Activated effector memory CD4-positive, alpha-beta T cell treated with anti-CD3 and anti-CD28 coated beads, Interleukin-2, amount 50 U/mL, for 16 hours (primary cell): ENCODE measurements at regions not wholly inside any gene's neighbourhood (a gene's known extent, or its start where the extent isn't known, plus 50 kb on each side); places are given as distances from the start of the nearest gene placed in this dataset.

ENCODE experiments used
- DNase-seq: peaks from one replicate; pipeline ENCODE4 v3.0.0-alpha.2; 2020

DNA sequence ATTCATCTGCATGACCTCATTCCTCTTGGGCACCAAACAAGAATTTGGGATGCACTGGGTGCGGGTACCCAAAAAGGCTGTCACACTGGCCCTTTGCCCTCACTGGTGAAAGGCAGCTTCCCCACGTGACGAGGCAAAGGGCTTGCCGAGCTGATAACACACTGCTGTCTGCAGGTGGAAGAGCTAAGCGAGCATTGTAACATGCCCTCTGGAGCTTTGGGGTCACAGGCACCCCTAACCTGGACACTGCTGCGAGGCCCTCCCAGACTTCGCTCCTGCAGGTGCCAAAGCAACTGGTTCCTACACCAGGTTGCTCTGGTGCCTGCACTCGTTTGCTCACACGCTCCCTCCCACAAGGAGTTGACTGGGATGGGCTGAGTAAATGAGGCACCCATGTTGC is 1595.7 kb downstream of the HACE1 start:
- DNase-seq, result no peak

GRCh38 chr6:103255132-103255531 is 1604.6 kb downstream of the HACE1 start:
- DNase-seq, result no peak

GRCh38 chr6:103236923-103237322 is 1622.8 kb downstream of the HACE1 start:
- no peak for DNase-seq

GRCh38 chr6:103231181-103231580 is 1628.5 kb downstream of the HACE1 start:
- DNase-seq, result no peak

GRCh38 chr6:103215847-103216246 is 1643.9 kb downstream of the HACE1 start:
- DNase-seq, result no peak

DNA sequence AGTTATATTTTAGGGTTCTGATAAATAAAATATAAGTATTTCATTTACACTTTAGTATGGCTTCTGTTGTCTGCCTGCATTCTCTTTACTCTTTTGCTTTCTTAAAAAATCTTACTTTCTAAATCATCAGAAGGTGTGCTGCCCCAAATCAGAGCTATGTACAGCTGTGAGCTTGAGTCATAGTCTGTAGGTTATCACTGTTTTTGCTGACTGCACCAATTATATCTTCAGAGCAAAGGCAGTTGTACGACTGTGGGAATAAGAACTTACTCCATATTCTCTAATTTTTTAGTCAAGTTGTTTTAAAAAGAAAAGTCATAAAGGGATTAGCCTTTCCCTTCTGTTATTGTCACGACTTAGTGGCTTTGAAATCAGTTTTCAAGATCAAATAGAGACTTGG is 1649.0 kb downstream of the HACE1 start:
- no peak for DNase-seq

DNA sequence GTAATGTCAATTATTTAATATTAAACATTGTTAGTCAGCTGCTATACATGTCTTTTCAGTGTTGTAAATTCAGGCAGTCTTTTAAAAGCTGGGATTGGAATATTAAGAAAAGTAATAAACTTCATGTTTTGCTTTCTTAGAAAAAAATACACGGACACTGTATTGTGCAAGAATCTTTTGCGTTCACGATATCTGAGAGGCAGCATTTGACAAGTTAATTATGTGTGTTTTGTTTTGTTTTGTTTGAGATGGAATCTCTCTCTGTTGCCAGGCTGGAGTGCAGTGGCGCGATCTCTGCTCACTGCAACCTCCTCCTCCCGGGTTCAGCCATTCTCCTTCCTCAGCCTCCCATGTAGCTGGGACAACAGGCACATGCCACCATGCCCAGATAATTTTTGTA is 1661.3 kb downstream of the HACE1 start:
- no peak for DNase-seq

DNA sequence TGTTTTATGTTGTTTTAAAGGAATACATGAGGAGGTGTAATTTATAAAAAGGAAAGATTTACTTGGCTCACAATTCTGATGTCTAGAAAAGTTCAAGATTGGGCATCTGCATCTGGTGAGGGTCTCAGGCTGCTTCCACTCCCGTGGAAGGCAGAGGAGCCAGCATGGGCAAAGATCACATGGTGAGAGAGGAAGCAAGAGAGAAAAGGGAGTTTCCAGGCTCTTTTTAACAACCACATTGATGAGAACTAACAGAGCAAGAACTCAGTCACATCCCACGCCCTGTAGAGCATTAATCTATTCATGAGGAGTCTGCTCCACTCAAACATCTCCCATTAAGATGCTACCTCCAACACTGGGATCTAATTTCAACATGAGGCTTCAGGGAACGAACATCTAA is 1666.3 kb downstream of the HACE1 start:
- DNase-seq, result no peak

- DNase-seq, result no peak
Observed at GRCh38 chr6:103191391-103192093, 1668.2 kb downstream of the HACE1 start.

GRCh38 chr6:103184776-103185175 is 1674.9 kb downstream of the HACE1 start:
- no peak for DNase-seq

DNA sequence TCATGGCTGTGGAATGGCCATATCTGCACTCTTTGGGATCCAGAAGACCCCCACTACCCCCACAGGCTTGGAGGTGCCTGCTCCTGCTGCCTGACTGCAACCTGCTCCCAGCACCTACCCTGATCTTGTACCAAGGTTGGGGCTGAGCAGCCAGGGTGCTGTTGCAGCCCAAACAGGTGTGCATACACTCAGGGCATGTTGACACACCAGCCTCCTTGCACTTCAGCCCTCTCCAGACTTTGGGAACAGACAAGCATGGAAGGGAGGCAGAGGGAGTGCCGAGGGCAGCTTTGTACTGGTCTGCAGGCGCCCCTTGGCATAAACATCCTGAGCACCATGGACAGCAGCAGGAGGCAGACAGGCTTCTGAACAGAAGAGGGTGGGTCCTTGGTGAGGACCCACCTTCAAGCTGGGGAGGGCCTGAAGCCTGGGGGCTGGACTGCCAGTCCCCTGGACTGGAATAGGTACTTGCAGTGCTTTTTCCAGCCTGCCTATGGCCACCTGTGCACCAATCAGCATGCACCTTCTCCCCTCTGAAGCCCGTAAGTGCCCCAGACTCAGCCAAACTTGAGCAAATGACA is 1675.8 kb downstream of the HACE1 start:
- no peak for DNase-seq

- DNase-seq, result no peak
Observed at GRCh38 chr6:103178193-103178592, 1681.5 kb downstream of the HACE1 start.

GRCh38 chr6:103177791-103178190 is 1681.9 kb downstream of the HACE1 start:
- DNase-seq, result no peak

- no peak for DNase-seq
Observed at GRCh38 chr6:103175056-103175455, 1684.7 kb downstream of the HACE1 start.

DNA sequence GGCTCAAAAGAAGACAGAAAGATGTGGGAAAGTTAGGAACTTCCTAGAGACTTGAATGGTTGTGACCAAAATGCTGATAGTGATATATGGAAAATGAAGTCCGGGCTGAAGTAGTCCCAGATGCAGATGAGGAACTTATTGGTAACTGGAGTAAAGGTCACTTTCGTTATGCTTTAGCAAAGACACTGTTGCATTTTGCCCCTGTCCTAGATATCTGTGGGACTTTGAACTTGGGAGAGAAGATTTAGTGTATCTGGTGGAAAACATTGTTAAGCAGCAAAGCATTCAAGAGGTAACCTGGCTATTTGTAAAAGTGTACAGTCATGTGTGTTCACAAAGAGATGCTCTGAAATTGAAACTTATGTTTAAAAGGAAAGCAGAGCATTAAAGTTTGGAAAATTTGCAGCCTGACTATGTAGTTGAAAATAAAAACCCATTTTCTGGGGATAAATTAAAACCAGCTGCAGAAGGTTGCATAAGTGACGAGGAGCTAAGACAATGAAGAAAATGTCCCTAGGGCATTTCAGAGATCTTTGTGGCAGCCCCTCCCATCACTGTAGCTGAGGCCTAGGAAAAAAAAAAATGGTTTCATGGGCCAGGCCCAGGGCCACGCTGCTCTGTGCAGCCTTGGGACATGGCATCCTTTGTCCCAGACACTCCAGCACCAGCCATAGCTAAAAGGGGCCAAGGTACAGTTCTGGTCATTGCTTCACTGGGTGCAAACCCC is 1692.2 kb downstream of the HACE1 start:
- no peak for DNase-seq

DNA sequence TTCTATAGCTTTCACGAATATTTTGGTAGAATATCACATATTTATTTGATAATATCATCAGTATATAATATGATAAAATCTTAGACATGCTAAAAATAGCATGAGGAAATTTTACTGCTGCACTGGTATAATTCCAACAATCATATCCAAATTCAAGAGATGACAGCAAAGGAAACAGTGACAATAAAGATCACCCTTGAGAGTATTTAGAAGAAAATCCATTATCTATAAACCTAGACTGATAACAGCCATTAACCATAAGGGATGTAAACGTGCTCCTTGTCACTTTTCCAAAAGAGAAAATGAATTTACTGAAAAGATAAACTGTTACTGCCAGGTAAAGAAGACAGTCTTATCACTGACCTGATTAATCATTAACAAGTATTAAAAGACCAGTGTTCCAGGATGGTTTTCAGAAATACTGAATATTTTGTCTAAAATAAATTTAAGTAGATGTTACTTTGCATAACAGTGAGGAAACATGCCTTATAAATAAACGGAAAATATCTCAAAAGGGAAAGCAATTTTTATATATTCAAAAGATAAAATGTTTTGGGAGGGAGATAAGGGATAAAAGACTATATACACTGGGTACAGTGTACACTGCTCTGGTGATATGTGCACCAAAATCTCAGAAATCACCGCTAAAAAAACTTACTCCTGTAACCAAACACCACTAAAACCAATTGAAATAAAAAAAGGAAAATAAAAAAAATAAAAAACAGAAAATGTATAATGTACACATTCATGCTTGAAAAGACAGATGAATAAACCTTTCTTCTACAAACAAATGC is 1704.7 kb downstream of the HACE1 start:
- DNase-seq, result no peak

DNA sequence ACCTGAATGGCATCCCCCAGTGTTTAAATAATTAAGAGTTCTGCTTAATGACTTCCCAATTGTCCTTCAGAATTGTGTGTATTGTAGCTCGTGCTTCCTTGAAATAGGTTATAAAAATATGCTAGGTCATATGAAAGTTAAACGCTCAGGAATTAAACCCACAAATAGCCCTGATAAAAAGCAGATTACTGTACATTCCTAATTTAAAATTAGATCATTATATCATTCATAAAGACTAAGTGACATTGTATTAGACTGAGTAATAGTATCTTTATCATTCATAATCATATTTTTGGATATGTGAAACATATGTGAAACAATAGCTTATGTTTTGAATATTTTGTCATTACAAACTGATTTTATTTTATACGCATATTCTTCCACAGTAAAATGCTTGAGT is 1706.7 kb downstream of the HACE1 start:
- no peak for DNase-seq

- no peak for DNase-seq
Observed at GRCh38 chr6:103142902-103143301, 1716.8 kb downstream of the HACE1 start.

- DNase-seq, result no peak
Observed at GRCh38 chr6:103140308-103141027, 1719.3 kb downstream of the HACE1 start.

DNA sequence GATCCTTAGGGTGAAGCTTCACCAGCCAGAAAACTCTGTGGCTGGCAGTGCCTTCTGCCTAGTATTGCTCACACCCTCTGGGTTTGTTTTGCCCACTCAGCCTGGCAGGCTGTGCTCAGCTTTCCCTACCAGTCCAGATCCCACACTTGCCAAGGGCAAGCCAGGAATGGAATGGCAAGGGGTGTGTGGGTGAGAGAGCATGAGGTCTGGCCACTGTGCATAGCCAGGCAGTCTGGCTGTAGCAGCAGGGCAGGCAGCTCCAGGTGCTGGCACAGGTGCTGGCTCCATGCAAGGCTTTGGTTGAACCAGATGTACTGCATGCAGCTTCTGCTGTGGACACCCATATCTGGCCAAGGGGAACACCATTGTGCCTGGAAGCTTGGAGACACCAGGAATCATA is 1720.3 kb downstream of the HACE1 start:
- DNase-seq, result no peak

- no peak for DNase-seq
Observed at GRCh38 chr6:103124471-103124870, 1731.0 kb downstream of the GRIK2 start.

- DNase-seq, result no peak
Observed at GRCh38 chr6:103122766-103123601, 1729.5 kb downstream of the GRIK2 start.
